HCT116 (cell line): ENCODE measurements at regions not wholly inside any gene's neighbourhood (a gene's known extent, or its start where the extent isn't known, plus 50 kb on each side); places are given as distances from the start of the nearest gene placed in this dataset.

ENCODE experiments used
- ATAC-seq: fragments of 200-7000 bp; cut with Tn5 transposase; 2 replicates; pipeline ENCODE4 v1.9.1; 2020; ENCODE audit warnings: mild to moderate bottlenecking, moderate library complexity
- BruUV-seq: library from RNA; stranded (reverse); fragments of 400-500 nt; replicated peaks from 2 replicates; lab custom pipeline; 2021; lab: Mats Ljungman, UMichigan
- CTCF ChIA-PET: fragments of 300-600 bp; sonication (Branson Sonifier 250); formaldehyde crosslinking; loops from one replicate; lab custom pipeline; 2021; ENCODE audit warnings: antibody characterized with exemption; lab: Charles Lee
- POLR2A ChIA-PET: fragments of 300-600, 350-600 bp; sonication (Branson Sonifier 250); formaldehyde crosslinking; loops from one replicate; lab custom pipeline; 2021; ENCODE audit warnings: antibody characterized with exemption; lab: Charles Lee
- RAD21 ChIA-PET, 2 experiments: fragments of 300-600 bp; sonication (Branson Sonifier 250); formaldehyde crosslinking; loops; one replicate each; lab custom pipeline; 2023; ENCODE audit warnings: low total read pairs in 2 of 2; ENCODE audit not compliant: uncharacterized antibody in 2 of 2, unreplicated experiment in 2 of 2, low non-redundant PET in 1 of 2; lab: Charles Lee
- DNase-seq: peaks from one replicate; pipeline ENCODE4 v3.0.0-alpha.2; 2010; ENCODE audit warnings: low read depth, low spot score
- H2AFZ ChIP-seq: fragments of 200-600 bp; shearing (Covaris generic), sonication (generic); 2 replicates; pipeline ENCODE4 v1.6.1; 2017; ENCODE audit warnings: low read depth, mixed run types, mixed read lengths, antibody characterized with exemption, low read length; ENCODE audit not compliant: poor library complexity, severe bottlenecking
- H3K27ac ChIP-seq: 2 replicates; pipeline ENCODE4 v1.5.1; 2012; ENCODE audit warnings: low read depth, low read length
- H3K27me3 ChIP-seq: fragments of 200-600 bp; sonication (generic); 2 replicates; pipeline ENCODE4 v1.6.1; 2016; ENCODE audit warnings: mixed run types, low read length, mixed read lengths; ENCODE audit not compliant: insufficient read depth
- H3K36me3 ChIP-seq, 2 experiments: fragments of 200-500 bp in 1 of 2; fragments of 200-600 bp in 1 of 2; sonication (Bioruptor generic) in 1 of 2; sonication (generic) in 1 of 2; 2 replicates each; pipeline versions ENCODE4 v1.5.1 to v1.6.1; 2014 to 2016; ENCODE audit warnings: low read length in 2 of 2, inconsistent platforms in 1 of 2, mixed read lengths in 1 of 2, mixed run types in 1 of 2; ENCODE audit not compliant: insufficient read depth in 2 of 2, control insufficient read depth in 1 of 2
- H3K4me1 ChIP-seq, 2 experiments: fragments of 200-600 bp in 1 of 2; sonication (generic) in 1 of 2; 2 replicates each; pipeline versions ENCODE4 v1.5.1 to v1.6.1; 2012 to 2017; ENCODE audit warnings: low read length in 2 of 2, inconsistent platforms in 1 of 2, mild to moderate bottlenecking in 1 of 2, mixed read lengths in 1 of 2, mixed run types in 1 of 2, moderate library complexity in 1 of 2; ENCODE audit not compliant: insufficient read depth in 2 of 2, control insufficient read depth in 1 of 2
- H3K4me2 ChIP-seq: fragments of 200-600 bp; sonication (generic); 2 replicates; pipeline ENCODE4 v1.6.1; 2017; ENCODE audit warnings: mixed run types, low read length, mixed read lengths
- H3K4me3 ChIP-seq, 2 experiments: fragments of 200-600 bp in 1 of 2; sonication (generic) in 1 of 2; replicated peaks in 1 of 2; 2 replicates each; pipeline ENCODE4 v1.5.1; 2011 to 2016; ENCODE audit warnings: low read length in 2 of 2, control low read depth in 1 of 2, low read depth in 1 of 2, mild to moderate bottlenecking in 1 of 2, mixed read lengths in 1 of 2, mixed run types in 1 of 2
- H3K79me2 ChIP-seq: fragments of 200-600 bp; sonication (generic); 2 replicates; pipeline ENCODE4 v1.6.1; 2017; ENCODE audit warnings: mild to moderate bottlenecking, mixed run types, low read length, moderate library complexity, mixed read lengths; ENCODE audit not compliant: insufficient read depth
- H3K9ac ChIP-seq: fragments of 200-600 bp; sonication (generic); 2 replicates; pipeline ENCODE4 v1.6.1; 2016; ENCODE audit warnings: low read length, mixed read lengths
- H3K9me2 ChIP-seq: fragments of 200-600 bp; sonication (generic), shearing (Covaris generic); 2 replicates; pipeline ENCODE4 v1.6.1; 2017; ENCODE audit warnings: mixed run types, mild to moderate bottlenecking, moderate library complexity; ENCODE audit not compliant: insufficient read depth
- H3K9me3 ChIP-seq, 2 experiments: fragments of 200-500 bp in 1 of 2; fragments of 200-600 bp in 1 of 2; sonication (Bioruptor generic) in 1 of 2; sonication (generic) in 1 of 2; 2 replicates each; pipeline ENCODE4 v1.6.1; 2014 to 2017; ENCODE audit warnings: low read length in 2 of 2, mixed read lengths in 2 of 2, inconsistent platforms in 1 of 2, low read depth in 1 of 2, mild to moderate bottlenecking in 1 of 2, mixed run types in 1 of 2, moderate library complexity in 1 of 2; ENCODE audit not compliant: control insufficient read depth in 1 of 2, insufficient read depth in 1 of 2
- H4K20me1 ChIP-seq: fragments of 200-600 bp; sonication (generic), shearing (Covaris generic); 2 replicates; pipeline ENCODE4 v1.6.1; 2017; ENCODE audit warnings: mixed run types, mild to moderate bottlenecking, moderate library complexity; ENCODE audit not compliant: insufficient read depth
- CBX3 ChIP-seq: IDR thresholded peaks from 2 replicates; pipeline ENCODE4 v1.6.1; 2012; ENCODE audit warnings: low read depth
- CTCF ChIP-seq, 3 experiments: fragments of 200-600 bp in 1 of 3; sonication (generic) in 1 of 3; IDR thresholded peaks in 2 of 3; conservative IDR thresholded peaks in 1 of 3; 2 replicates each; pipeline ENCODE4 v1.5.1; 2012 to 2017; ENCODE audit warnings: low read depth in 2 of 3, low read length in 2 of 3, antibody characterized with exemption in 1 of 3, borderline replicate concordance in 1 of 3, control low read depth in 1 of 3, mild to moderate bottlenecking in 1 of 3, mixed read lengths in 1 of 3, mixed run types in 1 of 3, moderate library complexity in 1 of 3; ENCODE audit not compliant: insufficient read depth in 1 of 3
- EGR1 ChIP-seq: IDR thresholded peaks from 2 replicates; pipeline ENCODE4 v1.6.1; 2012; ENCODE audit warnings: low read depth
- EZH2 ChIP-seq: fragments of 200-600 bp; sonication (generic); IDR thresholded peaks from 2 replicates; pipeline ENCODE4 v1.6.1; 2017; ENCODE audit warnings: antibody characterized with exemption, mixed run types
- FOSL1 ChIP-seq: IDR thresholded peaks from 2 replicates; pipeline ENCODE4 v1.6.1; 2012; ENCODE audit warnings: low read depth
- JUND ChIP-seq: IDR thresholded peaks from 2 replicates; pipeline ENCODE4 v1.6.1; 2012
- POLR2A ChIP-seq: IDR thresholded peaks from 2 replicates; pipeline ENCODE4 v1.7.0; 2011; ENCODE audit warnings: borderline replicate concordance; ENCODE audit not compliant: insufficient read depth, insufficient read length; ENCODE audit errors: extremely low read depth
- RAD21 ChIP-seq: IDR thresholded peaks from 2 replicates; pipeline ENCODE4 v1.6.1; 2012; ENCODE audit warnings: low read depth, mild to moderate bottlenecking
- SRF ChIP-seq: IDR thresholded peaks from 2 replicates; pipeline ENCODE4 v1.6.1; 2012; ENCODE audit warnings: low read depth
- TCF7L2 ChIP-seq: IDR thresholded peaks from 2 replicates; pipeline ENCODE4 v1.7.0; 2011; ENCODE audit warnings: borderline replicate concordance, inconsistent platforms; ENCODE audit not compliant: insufficient read depth, insufficient read length; ENCODE audit errors: extremely low read depth
- ZFX ChIP-seq: fragments of 450-650 bp; IDR thresholded peaks from 2 replicates; pipeline ENCODE4 v1.6.1; 2017
- ZNF274 ChIP-seq: fragments of 200-500 bp; sonication (Bioruptor generic); IDR thresholded peaks from 2 replicates; pipeline ENCODE4 v1.6.1; 2014; ENCODE audit warnings: mild to moderate bottlenecking, low read depth, low read length, inconsistent platforms
- intact Hi-C: fragments of 100-400 bp; cut with micrococcal nuclease; formaldehyde crosslinking; loops from 2 replicates; pipeline ENCODE4 v1.10.0; 2022

- RAD21 ChIA-PET = no interaction called here
- no peak overlapping the region for H3K4me2 ChIP-seq
- no peak overlapping the region for H3K4me3 ChIP-seq
- CTCF ChIA-PET = no interaction called here
- H3K9me3 ChIP-seq = no peaks in the 10 kb centered on the region
- H2AFZ ChIP-seq = no peak overlapping the region
- H3K9me2 ChIP-seq = no peaks in the 10 kb centered on the region
- no peaks in the 10 kb centered on the region for H3K79me2 ChIP-seq
- DNase-seq (no peak), ATAC-seq (no peak)
- no peak overlapping the region for H3K9ac ChIP-seq
- no TSS peak for BruUV-seq
- POLR2A ChIA-PET = no interaction called here
- H3K27me3 ChIP-seq = no peaks in the 10 kb centered on the region
- H3K36me3 ChIP-seq = no peaks in the 10 kb centered on the region
- no peak overlapping the region for H3K27ac ChIP-seq
- H4K20me1 ChIP-seq = no peaks in the 10 kb centered on the region
- no peak for TF ChIP-seq POLR2A
- no peak for TF ChIP-seq EZH2
- no peak for TF ChIP-seq ZFX
- no peak for TF ChIP-seq JUND
- no peak for TF ChIP-seq CBX3
- TF ChIP-seq CTCF (IDR thresholded peaks at IDR 0.05 in 2 of 3, conservative IDR thresholded peaks at IDR 0.05 in 1 of 3; ENCODE audit: borderline replicate concordance in 1 of 3, insufficient read depth in 1 of 3, low read depth in 2 of 3, low read length in 2 of 3) = no peak
- no peak for TF ChIP-seq EGR1
- TF ChIP-seq ZNF274 = no peak
- no peak for TF ChIP-seq RAD21
- no peak for TF ChIP-seq TCF7L2
- no peak for TF ChIP-seq SRF
- no peak for TF ChIP-seq FOSL1
- no peaks in the 10 kb centered on the region for H3K4me1 ChIP-seq
- intact Hi-C loops = no loop called here
Observed at GRCh38 chr5:50947906-50948683, 281.7 kb downstream of the PARP8 start.
